ENCODE measurements at regions not wholly inside any gene's neighbourhood (a gene's known extent, or its start where the extent isn't known, plus 50 kb on each side); places are given as distances from the start of the nearest gene placed in this dataset.

GRCh38 chr3:144549166-144549565 lies 577.5 kb downstream of the DIPK2A start:
- TF ChIP-seq CTCF (IDR thresholded peaks at IDR 0.05; ENCODE audit: insufficient read depth, low read depth, low read length): no peak
- TF ChIP-seq EZH2 (IDR thresholded peaks at IDR 0.05; ENCODE audit: insufficient read depth, low read length): no peak

Measured in astrocyte (in vitro differentiated cells and primary cell).